GM06990 (cell line): ENCODE measurements at regions not wholly inside any gene's neighbourhood (a gene's known extent, or its start where the extent isn't known, plus 50 kb on each side); places are given as distances from the start of the nearest gene placed in this dataset.

Experiments used
- DNase-seq: peaks from one replicate; pipeline ENCODE4 v3.0.0-alpha.2; 2011; ENCODE audit not compliant: insufficient read length; ENCODE audit errors: extremely low read depth
- H3K27me3 ChIP-seq: replicated peaks from 2 replicates; pipeline ENCODE4 v1.6.0; 2011; ENCODE audit warnings: low read length; ENCODE audit not compliant: control insufficient read depth, insufficient read depth
- H3K36me3 ChIP-seq: 2 replicates; pipeline ENCODE4 v1.5.1; 2011; ENCODE audit warnings: low read length; ENCODE audit not compliant: control insufficient read depth, insufficient read depth
- H3K4me3 ChIP-seq: replicated peaks from 2 replicates; pipeline ENCODE4 v1.5.1; 2011; ENCODE audit warnings: low read depth, mild to moderate bottlenecking, control low read depth, low read length
- CTCF ChIP-seq: IDR thresholded peaks from 2 replicates; pipeline ENCODE4 v1.5.1; 2011; ENCODE audit warnings: low read length, control low read depth, mild to moderate bottlenecking, inconsistent platforms; ENCODE audit not compliant: insufficient read depth, poor library complexity, severe bottlenecking

GRCh38 chr4:59727745-59728144 lies 1472.4 kb upstream of the ADGRL3 start:
- no peak for DNase-seq
- TF ChIP-seq CTCF, result no peak
- Histone ChIP-seq H3K4me3 (no peak overlapping the region), H3K36me3 (no peaks in the 10 kb centered on the region), H3K27me3 (no peaks in the 10 kb centered on the region)

GRCh38 chr4:59728496-59728895 lies 1471.6 kb upstream of the ADGRL3 start:
- TF ChIP-seq CTCF, result no peak
- Histone ChIP-seq H3K4me3 (no peak overlapping the region), H3K36me3 (no peaks in the 10 kb centered on the region), H3K27me3 (no peaks in the 10 kb centered on the region)
- no peak for DNase-seq

- H3K27me3 ChIP-seq, result no peaks in the 10 kb centered on the region
- DNase-seq, result no peak
- no peak for TF ChIP-seq CTCF
- no peaks in the 10 kb centered on the region for H3K36me3 ChIP-seq
- no peak overlapping the region for H3K4me3 ChIP-seq
These were observed 1470.8 kb upstream of the ADGRL3 start for GRCh38 chr4:59729321-59729720.

GRCh38 chr4:59748433-59748832 lies 1451.7 kb upstream of the ADGRL3 start:
- Histone ChIP-seq H3K4me3 (no peak overlapping the region), H3K27me3 (no peaks in the 10 kb centered on the region)

GRCh38 chr4:59759082-59759825 lies 1440.9 kb upstream of the ADGRL3 start:
- H3K4me3 ChIP-seq, result no peak overlapping the region
- no peaks in the 10 kb centered on the region for H3K27me3 ChIP-seq
- TF ChIP-seq CTCF, result no peak
- no peak for DNase-seq
- no peaks in the 10 kb centered on the region for H3K36me3 ChIP-seq

More at GRCh38 chr4:59748433-59748832, 1451.7 kb upstream of the ADGRL3 start:
- TF ChIP-seq CTCF, result no peak
- H3K36me3 ChIP-seq, result no peaks in the 10 kb centered on the region
- no peak for DNase-seq
